ENCODE measurements at regions not wholly inside any gene's neighbourhood (a gene's known extent, or its start where the extent isn't known, plus 50 kb on each side); places are given as distances from the start of the nearest gene placed in this dataset.
"Not testable (repeated sequence)": the region's sequence is repeated elsewhere in the genome, so short reads cannot be mapped to it uniquely, and the experiment has no call there.

GRCh38 chrY:12496007-12496406, 205.0 kb upstream of the USP9Y start:
- ATAC-seq (ENCODE audit: low read depth): no peak
- no peak overlapping the region for H3K4me3 Mint-ChIP-seq
- no peaks in the 10 kb centered on the region for H3K27me3 Mint-ChIP-seq
- peaks cover 2% of the 10 kb centered on the region for H3K9me3 Mint-ChIP-seq
- no peak for DNase-seq
- H3K36me3 Mint-ChIP-seq: no peaks in the 10 kb centered on the region
- POLR2A ChIA-PET: no interaction called here
- H3K27ac Mint-ChIP-seq: no peak overlapping the region
- no peaks in the 10 kb centered on the region for H3K4me1 Mint-ChIP-seq

DNA sequence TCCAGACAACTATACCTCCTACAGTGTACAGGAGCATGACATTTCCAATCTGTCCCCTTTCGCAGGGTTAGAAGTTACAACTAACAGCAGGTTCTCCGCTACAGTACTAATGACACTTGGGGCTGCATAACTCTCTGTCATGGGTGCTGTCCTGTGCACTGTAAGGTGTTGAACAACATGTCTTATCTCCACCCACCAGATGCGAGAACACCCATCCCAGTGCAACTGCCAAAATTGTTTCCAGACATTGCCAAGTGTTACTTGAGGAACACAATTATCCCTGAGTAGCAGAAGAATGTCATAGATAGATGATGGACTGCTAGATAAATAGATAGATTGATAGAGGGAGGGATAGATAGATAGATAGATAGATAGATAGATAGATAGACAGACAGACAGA, 200.9 kb upstream of the USP9Y start:
- POLR2A ChIA-PET: no interaction called here
- Mint-ChIP-seq H3K36me3 (no peaks in the 10 kb centered on the region), H3K4me3 (no peak overlapping the region), H3K9me3 (peaks cover 2% of the 10 kb centered on the region), H3K27me3 (no peaks in the 10 kb centered on the region), H3K27ac (no peak overlapping the region), H3K4me1 (no peaks in the 10 kb centered on the region)
- DNase-seq (no peak), ATAC-seq (ENCODE audit: low read depth) (no peak)

DNA sequence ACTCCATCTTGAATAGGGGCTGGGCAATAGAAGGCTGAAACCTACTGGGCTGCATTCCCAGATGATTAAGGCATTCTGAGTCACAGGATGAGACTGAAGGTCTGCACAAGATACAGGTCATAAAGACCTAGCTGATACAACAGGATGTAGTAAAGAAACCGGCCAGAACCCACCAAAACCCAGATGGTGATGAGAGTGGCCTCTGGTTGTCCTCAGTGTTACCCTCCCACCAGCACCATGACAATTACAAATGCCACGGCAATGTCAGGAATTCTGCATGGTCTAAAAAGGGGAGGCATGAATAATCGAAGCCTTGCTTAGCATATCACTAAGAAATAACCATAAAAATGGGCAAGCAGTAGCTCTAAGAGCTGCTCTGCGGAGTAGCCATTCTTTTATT, 197.0 kb upstream of the USP9Y start:
- DNase-seq; H3K27ac Mint-ChIP-seq; ATAC-seq (ENCODE audit: low read depth); H3K36me3 Mint-ChIP-seq; H3K27me3 Mint-ChIP-seq; H3K4me1 Mint-ChIP-seq; H3K4me3 Mint-ChIP-seq; H3K9me3 Mint-ChIP-seq; POLR2A ChIA-PET: not testable (repeated sequence)

- H3K27me3 Mint-ChIP-seq: no peaks in the 10 kb centered on the region
- H3K4me3 Mint-ChIP-seq: no peak overlapping the region
- POLR2A ChIA-PET: no interaction called here
- no peaks in the 10 kb centered on the region for H3K4me1 Mint-ChIP-seq
- no peaks in the 10 kb centered on the region for H3K9me3 Mint-ChIP-seq
- no peak for ATAC-seq (ENCODE audit: low read depth)
- no peak overlapping the region for H3K27ac Mint-ChIP-seq
- no peaks in the 10 kb centered on the region for H3K36me3 Mint-ChIP-seq
- no peak for DNase-seq
Observed at GRCh38 chrY:12517338-12517737, 183.7 kb upstream of the USP9Y start.

GRCh38 chrY:12525206-12525605, 175.8 kb upstream of the USP9Y start:
- POLR2A ChIA-PET: no interaction called here
- Mint-ChIP-seq H3K27ac (no peak overlapping the region), H3K36me3 (no peaks in the 10 kb centered on the region), H3K4me3 (no peak overlapping the region), H3K4me1 (no peaks in the 10 kb centered on the region), H3K9me3 (no peaks in the 10 kb centered on the region), H3K27me3 (no peaks in the 10 kb centered on the region)
- DNase-seq (no peak), ATAC-seq (ENCODE audit: low read depth) (no peak)

GRCh38 chrY:12526362-12527063, 174.5 kb upstream of the USP9Y start:
- POLR2A ChIA-PET: no interaction called here
- Mint-ChIP-seq H3K4me3 (no peak overlapping the region), H3K27ac (no peak overlapping the region), H3K36me3 (no peaks in the 10 kb centered on the region), H3K9me3 (no peaks in the 10 kb centered on the region), H3K4me1 (no peaks in the 10 kb centered on the region), H3K27me3 (no peaks in the 10 kb centered on the region)
- DNase-seq (no peak), ATAC-seq (ENCODE audit: low read depth) (no peak)

GRCh38 chrY:12537226-12537854, 163.7 kb upstream of the USP9Y start:
- peaks cover 10% of the 10 kb centered on the region for H3K27me3 Mint-ChIP-seq
- no peaks in the 10 kb centered on the region for H3K9me3 Mint-ChIP-seq
- no peak for DNase-seq
- H3K36me3 Mint-ChIP-seq: no peaks in the 10 kb centered on the region
- ATAC-seq (ENCODE audit: low read depth): peak; percentile 42
- H3K4me3 Mint-ChIP-seq: peak overlapping the region; percentile 62
- no peak overlapping the region for H3K27ac Mint-ChIP-seq
- POLR2A ChIA-PET: no interaction called here
- peaks cover 2% of the 10 kb centered on the region for H3K4me1 Mint-ChIP-seq

GRCh38 chrY:12546746-12547420, 154.1 kb upstream of the USP9Y start:
- H3K4me1 Mint-ChIP-seq: peaks cover 2% of the 10 kb centered on the region
- POLR2A ChIA-PET: interaction anchor here (0.6 kb wide), 1 partner anchor 14 kb away, joined by 3 read pairs; no protein-coding TSS in a partner anchor
- peaks cover 6% of the 10 kb centered on the region for H3K36me3 Mint-ChIP-seq
- H3K9me3 Mint-ChIP-seq: peaks cover 8% of the 10 kb centered on the region
- H3K27me3 Mint-ChIP-seq: no peaks in the 10 kb centered on the region
- no peak overlapping the region for H3K27ac Mint-ChIP-seq
- ATAC-seq (ENCODE audit: low read depth) (no peak), DNase-seq (no peak)
- no peak overlapping the region for H3K4me3 Mint-ChIP-seq

GRCh38 chrY:12552471-12553283, 148.4 kb upstream of the USP9Y start:
- ATAC-seq (ENCODE audit: low read depth) (peak; percentile 68), DNase-seq (no peak)
- H3K4me1 Mint-ChIP-seq: peaks cover 17% of the 10 kb centered on the region
- peak overlapping the region; percentile 77 for H3K27ac Mint-ChIP-seq
- peaks cover 6% of the 10 kb centered on the region for H3K36me3 Mint-ChIP-seq
- H3K27me3 Mint-ChIP-seq: no peaks in the 10 kb centered on the region
- POLR2A ChIA-PET: interaction anchor here (0.6 kb wide), 1 partner anchor 109 kb away, joined by 6 read pairs; no protein-coding TSS in a partner anchor
- peaks cover 8% of the 10 kb centered on the region for H3K9me3 Mint-ChIP-seq
- H3K4me3 Mint-ChIP-seq: no peak overlapping the region

GRCh38 chrY:12553909-12554308, 147.1 kb upstream of the USP9Y start:
- no peak for ATAC-seq (ENCODE audit: low read depth)
- Mint-ChIP-seq H3K4me1 (peaks cover 24% of the 10 kb centered on the region), H3K36me3 (peaks cover 7% of the 10 kb centered on the region), H3K4me3 (no peak overlapping the region), H3K27ac (no peak overlapping the region), H3K27me3 (no peaks in the 10 kb centered on the region), H3K9me3 (peaks cover 8% of the 10 kb centered on the region)
- no peak for DNase-seq
- POLR2A ChIA-PET: no interaction called here

GRCh38 chrY:12555005-12555404, 146.0 kb upstream of the USP9Y start:
- peaks cover 5% of the 10 kb centered on the region for H3K36me3 Mint-ChIP-seq
- ATAC-seq (ENCODE audit: low read depth): no peak
- peaks cover 10% of the 10 kb centered on the region for H3K9me3 Mint-ChIP-seq
- DNase-seq: no peak
- peaks cover 31% of the 10 kb centered on the region for H3K4me1 Mint-ChIP-seq
- no peak overlapping the region for H3K27ac Mint-ChIP-seq
- H3K27me3 Mint-ChIP-seq: no peaks in the 10 kb centered on the region
- POLR2A ChIA-PET: no interaction called here
- H3K4me3 Mint-ChIP-seq: no peak overlapping the region

GRCh38 chrY:12559007-12559406, 142.0 kb upstream of the USP9Y start:
- POLR2A ChIA-PET: no interaction called here
- Mint-ChIP-seq H3K9me3 (peaks cover 25% of the 10 kb centered on the region), H3K36me3 (peaks cover 14% of the 10 kb centered on the region), H3K4me3 (peak overlapping the region; percentile 45), H3K27ac (peak overlapping the region; percentile 78), H3K4me1 (peaks cover 18% of the 10 kb centered on the region), H3K27me3 (no peaks in the 10 kb centered on the region)
- DNase-seq (no peak), ATAC-seq (ENCODE audit: low read depth) (no peak)

GRCh38 chrY:12576278-12576677, 124.8 kb upstream of the USP9Y start:
- H3K4me1 Mint-ChIP-seq: no peaks in the 10 kb centered on the region
- H3K36me3 Mint-ChIP-seq: no peaks in the 10 kb centered on the region
- H3K9me3 Mint-ChIP-seq: peaks cover 8% of the 10 kb centered on the region
- no peak overlapping the region for H3K27ac Mint-ChIP-seq
- DNase-seq (no peak), ATAC-seq (ENCODE audit: low read depth) (no peak)
- H3K4me3 Mint-ChIP-seq: no peak overlapping the region
- H3K27me3 Mint-ChIP-seq: no peaks in the 10 kb centered on the region
- POLR2A ChIA-PET: no interaction called here

All from activated naive CD8-positive, alpha-beta T cell treated with anti-CD3 and anti-CD28 coated beads, Interleukin-2, amount 10 ng/mL, durations not matched to agents 7 days and 5 days (primary cell).